ENCODE measurements at regions not wholly inside any gene's neighbourhood (a gene's known extent, or its start where the extent isn't known, plus 50 kb on each side); places are given as distances from the start of the nearest gene placed in this dataset.

- no peak for TF ChIP-seq EZH2 (IDR thresholded peaks at IDR 0.05; ENCODE audit: low read length)
- no peak for TF ChIP-seq CTCF (optimal IDR thresholded peaks at IDR 0.05 in 1 of 3, IDR thresholded peaks at IDR 0.05 in 1 of 3, conservative IDR thresholded peaks at IDR 0.05 in 1 of 3; ENCODE audit: extremely low read depth in 1 of 3, insufficient read depth in 2 of 3, low read length in 3 of 3)
Measured at GRCh38 chr16:55101026-55101425, 170.4 kb downstream of the IRX5 start.
